K562 (cell line): ENCODE measurements at regions not wholly inside any gene's neighbourhood (a gene's known extent, or its start where the extent isn't known, plus 50 kb on each side); places are given as distances from the start of the nearest gene placed in this dataset.

ENCODE experiments used
- ATAC-seq: fragments of 200-7000 bp; cut with Tn5 transposase; 3 replicates; pipeline ENCODE4 v1.9.1; 2020; ENCODE audit warnings: moderate library complexity
- BruUV-seq: library from RNA; stranded (reverse); fragments of 400-500 nt; replicated peaks from 2 replicates; lab custom pipeline; 2021; lab: Mats Ljungman, UMichigan
- CTCF ChIA-PET: fragments of 300-600 bp; formaldehyde crosslinking; extraction: SDS; loops from one replicate; lab custom pipeline; 2021; ENCODE audit warnings: low intra/inter-chr PET ratio; lab: Yijun Ruan, JAX
- POLR2A ChIA-PET: fragments of 300-600, 350-650 bp; sonication (Branson Sonifier 250); formaldehyde crosslinking; extraction: SDS; loops from one replicate; lab custom pipeline; 2021; ENCODE audit warnings: antibody characterized with exemption, inconsistent platforms; lab: Yijun Ruan, JAX
- DNase-seq, 4 experiments: peaks; one replicate each; pipeline versions ENCODE4 v3.0.0 to v3.0.0-alpha.2; 2011 to 2018; ENCODE audit warnings: low spot score in 3 of 4, mixed read lengths in 3 of 4; ENCODE audit errors: extremely low read depth in 1 of 4
- FAIRE-seq: peaks from 2 replicates; lab custom pipeline; 2011; peaks lifted over from hg19 to GRCh38; lab: Jason Lieb, UNC
- H2AFZ ChIP-seq: 2 replicates; pipeline ENCODE4 v1.6.0; 2011; ENCODE audit warnings: low read depth, low read length, control low read depth, inconsistent platforms
- H3K27ac ChIP-seq: fragments of 200-600 bp; 3 replicates; pipeline ENCODE4 v1.8.0; 2011; ENCODE audit warnings: low read depth, mild to moderate bottlenecking, control low read depth, inconsistent platforms, low read length, moderate library complexity, mixed read lengths; ENCODE audit errors: extremely low read depth
- H3K27me3 ChIP-seq, 2 experiments: fragments of 300-600 bp in 1 of 2; 2 replicates in 1 of 2; 3 replicates in 1 of 2; pipeline versions ENCODE4 v1.6.0 to v1.8.0; 2011; ENCODE audit warnings: inconsistent platforms in 2 of 2, low read length in 2 of 2, mild to moderate bottlenecking in 1 of 2, mixed read lengths in 1 of 2, moderate library complexity in 1 of 2; ENCODE audit not compliant: control insufficient read depth in 2 of 2, insufficient read depth in 2 of 2
- H3K36me3 ChIP-seq: fragments of 300-600 bp; 3 replicates; pipeline ENCODE4 v1.8.0; 2011; ENCODE audit warnings: mild to moderate bottlenecking, low read length, inconsistent platforms; ENCODE audit not compliant: control insufficient read depth, insufficient read depth
- H3K4me1 ChIP-seq, 2 experiments: fragments of 200-600 bp in 1 of 2; replicated peaks in 1 of 2; 2 replicates in 1 of 2; 3 replicates in 1 of 2; pipeline versions ENCODE4 v1.5.1 to v1.8.0; 2011; ENCODE audit warnings: inconsistent platforms in 2 of 2, low read length in 2 of 2, mild to moderate bottlenecking in 1 of 2, mixed read lengths in 1 of 2, moderate library complexity in 1 of 2; ENCODE audit not compliant: control insufficient read depth in 2 of 2, insufficient read depth in 2 of 2
- H3K4me2 ChIP-seq: 2 replicates; pipeline ENCODE4 v1.6.1; 2011; ENCODE audit warnings: low read length, control low read depth, inconsistent platforms, mixed read lengths; ENCODE audit not compliant: insufficient read depth
- H3K4me3 ChIP-seq: fragments of 200-600 bp; sonication (generic), shearing (Covaris generic); 2 replicates; pipeline ENCODE4 v1.5.1; 2016; ENCODE audit warnings: control low read depth, inconsistent platforms
- H3K79me2 ChIP-seq: fragments of 200-600 bp; 3 replicates; pipeline ENCODE4 v1.8.0; 2011; ENCODE audit warnings: low read length, inconsistent platforms; ENCODE audit not compliant: control insufficient read depth, insufficient read depth
- H3K9ac ChIP-seq, 2 experiments: 2 replicates each; pipeline versions ENCODE4 v1.6.0 to v1.6.1; 2011; ENCODE audit warnings: low read depth in 2 of 2, low read length in 2 of 2, control low read depth in 1 of 2, inconsistent platforms in 1 of 2, mild to moderate bottlenecking in 1 of 2, mixed read lengths in 1 of 2; ENCODE audit not compliant: insufficient read depth in 1 of 2
- H3K9me1 ChIP-seq: one replicate; pipeline ENCODE4 v1.6.0; 2011; ENCODE audit warnings: inconsistent platforms, mild to moderate bottlenecking, low read length, moderate library complexity; ENCODE audit not compliant: control insufficient read depth, insufficient read depth
- H3K9me3 ChIP-seq: replicated peaks from 2 replicates; pipeline ENCODE4 v1.5.1; 2011; ENCODE audit warnings: low read depth, low read length, inconsistent platforms; ENCODE audit not compliant: control insufficient read depth, insufficient read depth
- H4K20me1 ChIP-seq: replicated peaks from 2 replicates; pipeline ENCODE4 v1.6.1; 2011; ENCODE audit warnings: low read length, inconsistent platforms, mixed read lengths; ENCODE audit not compliant: control insufficient read depth, insufficient read depth
- ATF4 ChIP-seq: fragments of 450-650 bp; formaldehyde crosslinking; IDR thresholded peaks from 2 replicates; pipeline ENCODE4 v1.4.0; 2022; ENCODE audit warnings: mild to moderate bottlenecking, moderate library complexity
- CHD2 ChIP-seq: IDR thresholded peaks from 2 replicates; pipeline ENCODE4 v1.6.1; 2011; ENCODE audit warnings: low read depth, low read length
- EP400 ChIP-seq: fragments of 450-650 bp; IDR thresholded peaks from 2 replicates; pipeline ENCODE4 v1.6.1; 2017; ENCODE audit warnings: antibody characterized with exemption, mild to moderate bottlenecking, moderate library complexity
- FOXA3 ChIP-seq, 2 experiments: fragments of 450-650 bp in 1 of 2; sonication (generic) in 1 of 2; formaldehyde crosslinking; IDR thresholded peaks in 1 of 2; conservative IDR thresholded peaks in 1 of 2; 2 replicates each; pipeline versions ENCODE4 v1.4.0 to v1.8.0; 2020 to 2022; ENCODE audit warnings: mild to moderate bottlenecking in 2 of 2, missing genetic modification reagents in 1 of 2
- KDM1A ChIP-seq, 2 experiments: fragments of 450-650 bp; IDR thresholded peaks; 2 replicates each; pipeline ENCODE4 v1.6.1; 2016; ENCODE audit warnings: mild to moderate bottlenecking in 2 of 2
- MAFG ChIP-seq: fragments of 450-650 bp; conservative IDR thresholded peaks from 2 replicates; pipeline ENCODE4 v1.6.1; 2016; ENCODE audit warnings: missing genetic modification characterization, missing compliant biosample characterization
- MEF2A ChIP-seq: IDR thresholded peaks from 2 replicates; pipeline ENCODE4 v1.6.1; 2011; ENCODE audit warnings: low read depth, mild to moderate bottlenecking, low read length, moderate library complexity; ENCODE audit not compliant: control insufficient read depth
- NR4A1 ChIP-seq, 2 experiments: fragments of 250-450 bp in 1 of 2; fragments of 450-650 bp in 1 of 2; sonication (Bioruptor Pico) in 1 of 2; IDR thresholded peaks; 2 replicates each; pipeline versions ENCODE4 v1.4.0 to v1.6.1; 2016 to 2020; ENCODE audit warnings: mild to moderate bottlenecking in 2 of 2, missing compliant biosample characterization in 1 of 2, missing genetic modification characterization in 1 of 2, moderate library complexity in 1 of 2
- PCBP2 ChIP-seq: fragments of 200-400 bp; formaldehyde crosslinking; IDR thresholded peaks from 2 replicates; pipeline ENCODE4 v1.6.1; 2018; ENCODE audit warnings: low read length, low read depth, mild to moderate bottlenecking, moderate library complexity; ENCODE audit not compliant: poor library complexity, severe bottlenecking
- THAP12 ChIP-seq: fragments of 250-450 bp; sonication (Bioruptor Pico); IDR thresholded peaks from 2 replicates; pipeline ENCODE4 v1.9.0; 2021; ENCODE audit warnings: mild to moderate bottlenecking, inconsistent platforms
- ZNF23 ChIP-seq: fragments of 250-450 bp; sonication (Bioruptor Pico); IDR thresholded peaks from 2 replicates; pipeline ENCODE4 v1.4.0; 2020; ENCODE audit warnings: mild to moderate bottlenecking
- ZNF253 ChIP-seq: fragments of 250-450 bp; sonication (Bioruptor Pico); conservative IDR thresholded peaks from 2 replicates; pipeline ENCODE4 v1.6.1; 2021; ENCODE audit warnings: mild to moderate bottlenecking
- WGBS: fragments of 100-300 bp; shearing (Covaris generic); methylation state at CpG from one replicate; pipeline ENCODE4 v1.1.6; 2016; ENCODE audit warnings: low coverage, mixed read lengths; ENCODE audit not compliant: insufficient coverage; ENCODE audit errors: missing lambda C conversion rate; 5-methylcytosine and 5-hydroxymethylcytosine counted together
- in situ Hi-C: fragments of 300-500 bp; cut with MboI; formaldehyde crosslinking; loops from 4 replicates; pipeline ENCODE4 v1.15.0; 2018; ENCODE audit warnings: inconsistent platforms, mixed read lengths
- intact Hi-C: fragments of 100-400 bp; cut with micrococcal nuclease; formaldehyde crosslinking; loops from 2 replicates; pipeline ENCODE4 v1.14.2; 2022

- WGBS: 21% methylated on average over 2 of the region's 2 CpGs
- FAIRE-seq (no peak), ATAC-seq (no peak), DNase-seq (no peak)
- in situ Hi-C loops (no loop called here), intact Hi-C loops (no loop called here)
- Histone ChIP-seq H3K9ac (no peak overlapping the region), H3K4me1 (no peaks in the 10 kb centered on the region), H3K9me3 (no peaks in the 10 kb centered on the region), H3K4me3 (no peak overlapping the region), H3K36me3 (no peaks in the 10 kb centered on the region), H3K27ac (no peak overlapping the region), H2AFZ (no peak overlapping the region), H3K79me2 (no peaks in the 10 kb centered on the region), H4K20me1 (no peaks in the 10 kb centered on the region), H3K9me1 (no peaks in the 10 kb centered on the region), H3K27me3 (no peaks in the 10 kb centered on the region), H3K4me2 (no peak overlapping the region)
- POLR2A ChIA-PET: interaction anchor here (0.7 kb wide), 1 partner anchor 130 kb away, joined by 3 read pairs; no protein-coding TSS in a partner anchor
- CTCF ChIA-PET: no interaction called here
- no TSS peak for BruUV-seq
- TF ChIP-seq ZNF23 (CRISPR knock-in tag): no peak
- TF ChIP-seq ZNF253 (CRISPR knock-in tag): no peak
Measured at GRCh38 chr11:91998481-91998880, 226.1 kb upstream of the FAT3 start.

GRCh38 chr11:91997226-91997625 lies 227.4 kb upstream of the FAT3 start:
- no peaks in the 10 kb centered on the region for H3K9me3 ChIP-seq
- 11% methylated on average over 6 of the region's 6 CpGs for WGBS
- no peak for FAIRE-seq
- TF ChIP-seq KDM1A (IDR thresholded peaks at IDR 0.05) (no peak), ZNF23 (CRISPR knock-in tag) (no peak), PCBP2 (no peak), MEF2A (no peak), EP400 (no peak), NR4A1 (CRISPR knock-in tag; IDR thresholded peaks at IDR 0.05) (no peak), NR4A1 (tag; IDR thresholded peaks at IDR 0.05) (no peak), CHD2 (no peak), THAP12 (CRISPR knock-in tag) (no peak), FOXA3 (CRISPR knock-in tag; conservative IDR thresholded peaks at IDR 0.05 in 1 of 2, IDR thresholded peaks at IDR 0.05 in 1 of 2) (no peak), MAFG (tag) (no peak), ATF4 (CRISPR knock-in tag) (no peak)

More at GRCh38 chr11:91997226-91997625, 227.4 kb upstream of the FAT3 start:
- Histone ChIP-seq H3K79me2 (no peaks in the 10 kb centered on the region), H2AFZ (no peak overlapping the region), H4K20me1 (no peaks in the 10 kb centered on the region), H3K27ac (no peak overlapping the region), H3K9ac (no peak overlapping the region), H3K4me3 (no peak overlapping the region), H3K4me1 (no peaks in the 10 kb centered on the region), H3K27me3 (no peaks in the 10 kb centered on the region), H3K9me1 (no peaks in the 10 kb centered on the region), H3K4me2 (no peak overlapping the region), H3K36me3 (no peaks in the 10 kb centered on the region)
- no peak for ATAC-seq
- in situ Hi-C loops: no loop called here
- POLR2A ChIA-PET: no interaction called here
- BruUV-seq: no TSS peak
- DNase-seq: no peak
- CTCF ChIA-PET: no interaction called here
- intact Hi-C loops: no loop called here
